ENCODE measurements at regions not wholly inside any gene's neighbourhood (a gene's known extent, or its start where the extent isn't known, plus 50 kb on each side); places are given as distances from the start of the nearest gene placed in this dataset.

DNA sequence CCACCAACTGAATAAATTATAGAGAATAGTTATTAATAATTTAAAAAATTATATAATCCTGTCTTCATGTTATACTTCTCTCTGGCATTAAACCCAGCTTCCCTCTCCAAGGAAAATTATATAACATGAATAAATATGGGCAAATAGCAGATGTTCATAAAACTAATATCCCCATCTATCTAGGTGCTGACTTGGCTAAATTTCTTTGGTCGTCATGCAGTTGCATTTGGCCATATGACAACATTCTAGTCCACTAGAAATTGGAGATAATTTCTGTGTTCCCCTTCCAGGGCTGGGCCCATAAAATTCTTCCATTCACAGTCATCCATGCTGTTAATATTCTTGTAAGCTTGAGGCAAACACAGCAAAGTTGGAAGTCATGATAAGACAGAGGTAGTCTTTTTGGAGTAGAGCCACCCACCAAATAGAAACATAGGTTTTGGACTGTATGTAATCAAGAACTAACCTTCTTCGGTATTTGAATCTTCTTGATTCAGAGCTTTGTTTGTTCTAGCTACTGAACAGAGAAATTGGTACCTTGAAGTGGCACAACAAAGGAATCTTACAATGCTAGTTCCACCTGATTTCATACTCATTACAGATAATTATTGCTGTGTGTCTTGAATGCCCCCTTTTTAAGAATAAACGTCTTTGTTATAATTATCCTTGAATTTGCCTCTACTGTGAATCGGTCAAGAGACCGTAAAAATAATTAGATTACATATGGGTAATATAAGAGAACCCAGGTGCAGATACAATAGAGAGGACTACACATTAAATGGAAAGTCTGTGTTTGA, 678.5 kb upstream of the PCDH20 start:
- H3K4me1 ChIP-seq (ENCODE audit: control extremely low read depth in 1 of 4, control insufficient read depth in 4 of 4, insufficient read depth in 4 of 4, low read length in 3 of 4) = no peaks in the 10 kb centered on the region
- POLR2A ChIA-PET = no interaction called here
- CTCF ChIA-PET = no interaction called here
- H3K4me3 ChIP-seq (ENCODE audit: control insufficient read depth in 1 of 7, extremely low read depth in 1 of 7, insufficient read depth in 4 of 7, low read depth in 2 of 7, low read length in 6 of 7) = no peak overlapping the region
- no peak for DNase-seq
- WGBS (ENCODE audit: insufficient coverage) = 97% methylated on average over 3 of the region's 5 CpGs
- no peak overlapping the region for H3K27ac ChIP-seq (ENCODE audit: insufficient read depth in 1 of 2, low read depth in 1 of 2, low read length in 2 of 2, poor library complexity in 1 of 2, severe bottlenecking in 2 of 2)
- no peaks in the 10 kb centered on the region for H3K36me3 ChIP-seq (ENCODE audit: control insufficient read depth in 4 of 4, insufficient read depth in 4 of 4, low read length in 3 of 4)
- H3K9me3 ChIP-seq (ENCODE audit: control extremely low read depth in 1 of 5, control insufficient read depth in 4 of 5, insufficient read depth in 2 of 5, low read depth in 1 of 5, low read length in 4 of 5) = no peaks in the 10 kb centered on the region
- no peaks in the 10 kb centered on the region for H3K27me3 ChIP-seq (replicated peaks in 2 of 5; ENCODE audit: control insufficient read depth in 4 of 5, insufficient read depth in 5 of 5, low read length in 4 of 5)

DNA sequence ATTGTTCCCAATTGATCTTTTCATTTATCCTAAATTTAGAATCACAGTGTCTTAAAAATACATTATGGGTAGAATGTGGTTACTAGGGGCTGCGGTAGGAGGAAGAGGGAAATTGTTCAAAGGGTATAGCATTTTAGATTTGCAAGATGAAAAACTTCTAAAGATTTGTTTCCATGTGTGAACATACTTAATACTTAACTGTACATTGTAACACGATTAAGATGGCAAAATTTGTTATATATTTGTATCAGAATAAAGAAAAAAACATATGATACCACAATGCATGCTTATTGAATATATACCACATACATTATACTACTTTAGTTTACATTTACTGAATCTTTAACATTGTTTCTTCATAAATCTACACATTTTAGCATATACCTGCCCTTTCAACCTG, 677.3 kb upstream of the PCDH20 start:
- POLR2A ChIA-PET = no interaction called here
- H3K36me3 ChIP-seq (ENCODE audit: control insufficient read depth in 4 of 4, insufficient read depth in 4 of 4, low read length in 3 of 4) = no peaks in the 10 kb centered on the region
- no peak for DNase-seq
- no peak overlapping the region for H3K27ac ChIP-seq (ENCODE audit: insufficient read depth in 1 of 2, low read depth in 1 of 2, low read length in 2 of 2, poor library complexity in 1 of 2, severe bottlenecking in 2 of 2)
- no peaks in the 10 kb centered on the region for H3K27me3 ChIP-seq (replicated peaks in 2 of 5; ENCODE audit: control insufficient read depth in 4 of 5, insufficient read depth in 5 of 5, low read length in 4 of 5)
- WGBS (ENCODE audit: insufficient coverage) = no CpG with 5 or more reads among the region's 2 CpGs
- no peaks in the 10 kb centered on the region for H3K9me3 ChIP-seq (ENCODE audit: control extremely low read depth in 1 of 5, control insufficient read depth in 4 of 5, insufficient read depth in 2 of 5, low read depth in 1 of 5, low read length in 4 of 5)
- CTCF ChIA-PET = no interaction called here
- no peak overlapping the region for H3K4me3 ChIP-seq (ENCODE audit: control insufficient read depth in 1 of 7, extremely low read depth in 1 of 7, insufficient read depth in 4 of 7, low read depth in 2 of 7, low read length in 6 of 7)
- no peaks in the 10 kb centered on the region for H3K4me1 ChIP-seq (ENCODE audit: control extremely low read depth in 1 of 4, control insufficient read depth in 4 of 4, insufficient read depth in 4 of 4, low read length in 3 of 4)

DNA sequence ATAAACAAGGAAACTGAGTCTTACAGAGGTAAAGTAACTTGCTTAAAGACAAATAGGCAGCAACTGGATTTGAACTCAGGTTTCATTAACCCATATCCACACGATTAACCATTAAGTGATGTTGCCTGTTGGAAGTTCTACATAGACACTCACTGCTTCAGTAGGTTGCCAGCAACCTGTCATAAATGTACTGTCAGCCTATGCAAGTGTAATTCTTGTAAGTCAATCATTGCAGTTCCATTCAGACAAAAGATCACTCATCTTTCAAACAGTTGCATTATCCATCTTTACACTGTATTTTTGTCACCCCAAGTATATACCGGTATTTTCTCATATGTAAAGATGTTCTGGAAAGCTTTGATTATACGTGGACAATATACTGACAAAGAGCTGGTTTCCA, 676.9 kb upstream of the PCDH20 start:
- no peaks in the 10 kb centered on the region for H3K9me3 ChIP-seq (ENCODE audit: control extremely low read depth in 1 of 5, control insufficient read depth in 4 of 5, insufficient read depth in 2 of 5, low read depth in 1 of 5, low read length in 4 of 5)
- H3K27ac ChIP-seq (ENCODE audit: insufficient read depth in 1 of 2, low read depth in 1 of 2, low read length in 2 of 2, poor library complexity in 1 of 2, severe bottlenecking in 2 of 2) = no peak overlapping the region
- ChIA-PET POLR2A (no interaction called here), CTCF (no interaction called here)
- no peaks in the 10 kb centered on the region for H3K4me1 ChIP-seq (ENCODE audit: control extremely low read depth in 1 of 4, control insufficient read depth in 4 of 4, insufficient read depth in 4 of 4, low read length in 3 of 4)
- H3K27me3 ChIP-seq (replicated peaks in 2 of 5; ENCODE audit: control insufficient read depth in 4 of 5, insufficient read depth in 5 of 5, low read length in 4 of 5) = no peaks in the 10 kb centered on the region
- 89% methylated on average over 1 of the region's 3 CpGs for WGBS (ENCODE audit: insufficient coverage)
- no peak overlapping the region for H3K4me3 ChIP-seq (ENCODE audit: control insufficient read depth in 1 of 7, extremely low read depth in 1 of 7, insufficient read depth in 4 of 7, low read depth in 2 of 7, low read length in 6 of 7)
- no peaks in the 10 kb centered on the region for H3K36me3 ChIP-seq (ENCODE audit: control insufficient read depth in 4 of 4, insufficient read depth in 4 of 4, low read length in 3 of 4)
- no peak for DNase-seq

DNA sequence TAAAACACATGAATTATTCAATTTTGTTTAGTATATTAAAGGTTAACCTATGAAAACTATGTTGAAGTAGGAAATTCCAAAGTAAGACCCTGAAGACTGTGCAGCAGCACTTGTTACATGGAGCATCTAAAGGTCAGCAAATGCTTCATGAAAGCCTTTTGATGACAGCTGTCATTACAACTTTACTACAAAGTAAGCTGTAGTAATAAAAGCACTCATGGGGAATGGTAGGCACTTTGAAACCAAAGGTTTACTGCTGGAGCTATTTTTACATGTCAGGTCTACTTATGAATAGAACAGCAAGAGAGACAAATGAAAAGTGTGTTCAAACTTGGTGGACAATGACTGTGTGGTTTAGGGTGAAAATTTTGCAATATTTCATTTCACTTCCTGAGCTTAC, 672.5 kb upstream of the PCDH20 start:
- ChIA-PET POLR2A (no interaction called here), CTCF (no interaction called here)
- no peak for DNase-seq
- Histone ChIP-seq H3K9me3 (ENCODE audit: control extremely low read depth in 1 of 5, control insufficient read depth in 4 of 5, insufficient read depth in 2 of 5, low read depth in 1 of 5, low read length in 4 of 5) (no peaks in the 10 kb centered on the region), H3K27ac (ENCODE audit: insufficient read depth in 1 of 2, low read depth in 1 of 2, low read length in 2 of 2, poor library complexity in 1 of 2, severe bottlenecking in 2 of 2) (no peak overlapping the region), H3K4me1 (ENCODE audit: control extremely low read depth in 1 of 4, control insufficient read depth in 4 of 4, insufficient read depth in 4 of 4, low read length in 3 of 4) (no peaks in the 10 kb centered on the region), H3K36me3 (ENCODE audit: control insufficient read depth in 4 of 4, insufficient read depth in 4 of 4, low read length in 3 of 4) (no peaks in the 10 kb centered on the region), H3K27me3 (replicated peaks in 2 of 5; ENCODE audit: control insufficient read depth in 4 of 5, insufficient read depth in 5 of 5, low read length in 4 of 5) (no peaks in the 10 kb centered on the region), H3K4me3 (ENCODE audit: control insufficient read depth in 1 of 7, extremely low read depth in 1 of 7, insufficient read depth in 4 of 7, low read depth in 2 of 7, low read length in 6 of 7) (no peak overlapping the region)

DNA sequence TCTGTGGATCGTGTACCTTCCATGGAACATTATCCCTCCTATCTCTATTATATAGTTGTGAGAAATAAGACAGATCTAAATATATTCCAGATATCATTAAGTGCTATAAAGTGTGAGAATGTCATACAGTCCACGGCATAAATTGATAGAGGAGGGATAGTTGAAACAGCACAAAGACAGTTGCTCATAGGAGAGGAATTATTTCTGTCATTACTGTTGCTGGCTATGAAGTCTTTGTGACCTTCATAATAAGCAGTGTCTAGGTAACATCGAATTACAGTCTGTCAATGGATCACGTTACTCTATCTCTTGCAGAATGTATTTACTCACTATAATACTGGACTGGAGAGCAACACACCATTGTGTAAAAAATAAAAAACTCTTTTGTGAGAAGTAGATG, 671.5 kb upstream of the PCDH20 start:
- 80% methylated on average over 1 of the region's 4 CpGs for WGBS (ENCODE audit: insufficient coverage)
- CTCF ChIA-PET = no interaction called here
- no peak overlapping the region for H3K27ac ChIP-seq (ENCODE audit: insufficient read depth in 1 of 2, low read depth in 1 of 2, low read length in 2 of 2, poor library complexity in 1 of 2, severe bottlenecking in 2 of 2)

DNA sequence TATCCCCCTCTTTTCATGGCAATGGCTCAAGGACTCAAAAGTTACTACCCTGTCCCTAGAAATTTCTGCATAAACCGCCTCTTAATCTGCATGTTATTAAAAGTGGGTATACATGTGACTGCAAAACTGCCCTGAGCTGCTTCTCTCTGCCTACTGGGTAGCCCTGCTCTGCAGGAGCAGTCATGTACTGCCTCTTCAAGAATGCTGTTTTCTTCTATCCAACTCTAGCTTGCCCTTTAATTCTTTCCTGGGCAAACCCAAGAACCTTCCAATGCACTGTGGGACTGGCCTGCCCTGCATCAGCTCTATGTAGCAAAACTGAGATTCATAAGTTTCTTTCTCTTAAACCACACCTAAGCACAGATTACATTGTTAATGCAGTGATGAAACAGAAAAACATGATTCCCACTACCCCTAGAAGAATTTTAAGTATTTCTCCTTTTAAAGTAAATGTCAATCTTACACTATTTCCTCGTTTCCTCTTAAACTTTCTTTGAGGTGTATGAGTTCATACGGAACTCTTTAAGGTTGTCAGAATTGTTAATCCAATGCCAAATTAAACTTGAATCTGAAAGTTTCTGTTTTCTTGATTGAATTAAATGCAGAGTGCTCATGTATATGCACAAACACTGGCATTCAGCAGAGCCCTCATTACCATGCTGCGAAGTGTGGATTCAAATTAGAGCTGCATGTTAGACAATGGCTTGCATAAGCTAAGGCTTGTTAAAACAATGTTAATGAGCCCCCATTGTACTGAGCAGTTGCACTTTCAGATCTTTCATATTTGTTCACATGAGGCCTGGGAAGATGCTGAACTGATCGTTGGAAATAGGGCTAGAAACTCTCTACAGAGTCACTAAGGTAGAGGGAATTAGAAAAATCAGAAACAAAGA, 669.9 kb upstream of the PCDH20 start:
- POLR2A ChIA-PET = no interaction called here
- Histone ChIP-seq H3K9me3 (ENCODE audit: control extremely low read depth in 1 of 5, control insufficient read depth in 4 of 5, insufficient read depth in 2 of 5, low read depth in 1 of 5, low read length in 4 of 5) (no peaks in the 10 kb centered on the region), H3K27me3 (replicated peaks in 2 of 5; ENCODE audit: control insufficient read depth in 4 of 5, insufficient read depth in 5 of 5, low read length in 4 of 5) (no peaks in the 10 kb centered on the region), H3K27ac (ENCODE audit: insufficient read depth in 1 of 2, low read depth in 1 of 2, low read length in 2 of 2, poor library complexity in 1 of 2, severe bottlenecking in 2 of 2) (no peak overlapping the region), H3K4me3 (ENCODE audit: control insufficient read depth in 1 of 7, extremely low read depth in 1 of 7, insufficient read depth in 4 of 7, low read depth in 2 of 7, low read length in 6 of 7) (no peak overlapping the region), H3K4me1 (ENCODE audit: control extremely low read depth in 1 of 4, control insufficient read depth in 4 of 4, insufficient read depth in 4 of 4, low read length in 3 of 4) (no peaks in the 10 kb centered on the region), H3K36me3 (ENCODE audit: control insufficient read depth in 4 of 4, insufficient read depth in 4 of 4, low read length in 3 of 4) (no peaks in the 10 kb centered on the region)
- no peak for DNase-seq
- WGBS (ENCODE audit: insufficient coverage) = 94% methylated on average over 2 of the region's 5 CpGs
- CTCF ChIA-PET = no interaction called here

More for the DNA sequence above, 671.5 kb upstream of the PCDH20 start:
- POLR2A ChIA-PET = no interaction called here
- Histone ChIP-seq H3K9me3 (ENCODE audit: control extremely low read depth in 1 of 5, control insufficient read depth in 4 of 5, insufficient read depth in 2 of 5, low read depth in 1 of 5, low read length in 4 of 5) (no peaks in the 10 kb centered on the region), H3K4me1 (ENCODE audit: control extremely low read depth in 1 of 4, control insufficient read depth in 4 of 4, insufficient read depth in 4 of 4, low read length in 3 of 4) (no peaks in the 10 kb centered on the region), H3K36me3 (ENCODE audit: control insufficient read depth in 4 of 4, insufficient read depth in 4 of 4, low read length in 3 of 4) (no peaks in the 10 kb centered on the region), H3K4me3 (ENCODE audit: control insufficient read depth in 1 of 7, extremely low read depth in 1 of 7, insufficient read depth in 4 of 7, low read depth in 2 of 7, low read length in 6 of 7) (no peak overlapping the region), H3K27me3 (replicated peaks in 2 of 5; ENCODE audit: control insufficient read depth in 4 of 5, insufficient read depth in 5 of 5, low read length in 4 of 5) (no peaks in the 10 kb centered on the region)
- DNase-seq = no peak

DNA sequence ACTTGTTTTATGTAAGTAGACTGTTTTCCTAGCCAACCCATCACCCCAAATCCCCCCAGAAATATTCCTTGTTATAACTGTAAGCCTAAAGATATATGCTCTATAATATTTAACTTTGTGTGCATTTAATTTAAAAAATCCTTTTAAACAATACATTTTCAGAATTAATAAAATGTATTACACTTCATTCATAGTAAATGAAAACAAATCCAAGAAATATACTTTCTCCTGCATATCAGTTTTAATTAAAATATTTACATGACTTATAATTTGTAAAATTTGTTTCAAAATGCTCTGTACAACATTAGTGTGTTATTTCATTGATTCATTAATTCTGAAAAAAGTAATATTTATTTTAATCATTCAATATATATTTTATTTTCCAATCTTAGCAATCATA, 669.1 kb upstream of the PCDH20 start:
- H3K4me3 ChIP-seq (ENCODE audit: control insufficient read depth in 1 of 7, extremely low read depth in 1 of 7, insufficient read depth in 4 of 7, low read depth in 2 of 7, low read length in 6 of 7) = no peak overlapping the region
- H3K36me3 ChIP-seq (ENCODE audit: control insufficient read depth in 4 of 4, insufficient read depth in 4 of 4, low read length in 3 of 4) = no peaks in the 10 kb centered on the region
- H3K9me3 ChIP-seq (ENCODE audit: control extremely low read depth in 1 of 5, control insufficient read depth in 4 of 5, insufficient read depth in 2 of 5, low read depth in 1 of 5, low read length in 4 of 5) = no peaks in the 10 kb centered on the region
- H3K27ac ChIP-seq (ENCODE audit: insufficient read depth in 1 of 2, low read depth in 1 of 2, low read length in 2 of 2, poor library complexity in 1 of 2, severe bottlenecking in 2 of 2) = no peak overlapping the region
- ChIA-PET POLR2A (no interaction called here), CTCF (no interaction called here)
- DNase-seq = no peak
- H3K4me1 ChIP-seq (ENCODE audit: control extremely low read depth in 1 of 4, control insufficient read depth in 4 of 4, insufficient read depth in 4 of 4, low read length in 3 of 4) = no peaks in the 10 kb centered on the region
- H3K27me3 ChIP-seq (replicated peaks in 2 of 5; ENCODE audit: control insufficient read depth in 4 of 5, insufficient read depth in 5 of 5, low read length in 4 of 5) = no peaks in the 10 kb centered on the region
